Large intestine (tissue), 3 donors: ENCODE measurements at regions not wholly inside any gene's neighbourhood (a gene's known extent, or its start where the extent isn't known, plus 50 kb on each side); places are given as distances from the start of the nearest gene placed in this dataset.

ENCODE experiments used
- DNase-seq, 2 donors: peaks; one replicate each; pipeline versions ENCODE4 v3.0.0 to v3.0.0-alpha.2; 2013
- H3K27ac ChIP-seq: one replicate; pipeline ENCODE4 v1.5.1; 2013; ENCODE audit warnings: low read length
- H3K27me3 ChIP-seq: 2 replicates; pipeline ENCODE4 v1.6.1; 2013; ENCODE audit warnings: low read length; ENCODE audit not compliant: control insufficient read depth, insufficient read depth
- H3K36me3 ChIP-seq: 2 replicates; pipeline ENCODE4 v1.6.1; 2013; ENCODE audit warnings: low read length; ENCODE audit not compliant: control insufficient read depth, insufficient read depth
- H3K4me1 ChIP-seq: one replicate; pipeline ENCODE4 v1.6.1; 2013; ENCODE audit warnings: low read length; ENCODE audit not compliant: control insufficient read depth, insufficient read depth
- H3K4me3 ChIP-seq: one replicate; pipeline ENCODE4 v1.5.1; 2013; ENCODE audit warnings: low read length
- H3K9me3 ChIP-seq: one replicate; pipeline ENCODE4 v1.6.1; 2013; ENCODE audit warnings: mild to moderate bottlenecking, low read depth, low read length, moderate library complexity; ENCODE audit not compliant: control insufficient read depth
- WGBS: methylation state at CpG from one replicate; pipeline ENCODE4 v1.1.5; 2013; ENCODE audit warnings: low lambda C conversion rate; ENCODE audit not compliant: insufficient coverage; 5-methylcytosine and 5-hydroxymethylcytosine counted together

GRCh38 chr13:88107570-88107969, 436.4 kb downstream of the SLITRK5 start:
- Histone ChIP-seq H3K27ac (no peak overlapping the region), H3K9me3 (no peaks in the 10 kb centered on the region), H3K36me3 (no peaks in the 10 kb centered on the region), H3K4me3 (no peak overlapping the region), H3K27me3 (no peaks in the 10 kb centered on the region), H3K4me1 (no peaks in the 10 kb centered on the region)
- DNase-seq: no peak
- 96% methylated on average over 3 of the region's 6 CpGs for WGBS

GRCh38 chr13:88112526-88112925, 441.4 kb downstream of the SLITRK5 start:
- Histone ChIP-seq H3K27me3 (no peaks in the 10 kb centered on the region), H3K4me1 (no peaks in the 10 kb centered on the region), H3K36me3 (no peaks in the 10 kb centered on the region), H3K4me3 (no peak overlapping the region), H3K27ac (no peak overlapping the region), H3K9me3 (no peaks in the 10 kb centered on the region)
- 65% methylated on average over 2 of the region's 3 CpGs for WGBS
- DNase-seq: no peak

GRCh38 chr13:88115976-88116375, 444.8 kb downstream of the SLITRK5 start:
- no peak overlapping the region for H3K27ac ChIP-seq
- no peaks in the 10 kb centered on the region for H3K27me3 ChIP-seq
- H3K4me1 ChIP-seq: no peaks in the 10 kb centered on the region
- no peaks in the 10 kb centered on the region for H3K9me3 ChIP-seq
- no peak overlapping the region for H3K4me3 ChIP-seq
- DNase-seq: no peak
- WGBS: no CpG with 5 or more reads among the region's 2 CpGs
- no peaks in the 10 kb centered on the region for H3K36me3 ChIP-seq

GRCh38 chr13:88118952-88119351, 447.8 kb downstream of the SLITRK5 start:
- no peak for DNase-seq
- H3K27me3 ChIP-seq: no peaks in the 10 kb centered on the region
- WGBS: 71% methylated on average over 1 of the region's 3 CpGs
- H3K27ac ChIP-seq: no peak overlapping the region
- no peaks in the 10 kb centered on the region for H3K4me1 ChIP-seq
- no peaks in the 10 kb centered on the region for H3K36me3 ChIP-seq
- H3K9me3 ChIP-seq: no peaks in the 10 kb centered on the region
- H3K4me3 ChIP-seq: no peak overlapping the region

- Histone ChIP-seq H3K4me1 (no peaks in the 10 kb centered on the region), H3K9me3 (no peaks in the 10 kb centered on the region), H3K27ac (no peak overlapping the region), H3K27me3 (no peaks in the 10 kb centered on the region), H3K36me3 (no peaks in the 10 kb centered on the region), H3K4me3 (no peak overlapping the region)
- DNase-seq: no peak
These were observed 453.0 kb downstream of the SLITRK5 start for GRCh38 chr13:88124142-88124541.

GRCh38 chr13:88125055-88125454, 453.9 kb downstream of the SLITRK5 start:
- Histone ChIP-seq H3K27ac (no peak overlapping the region), H3K4me3 (no peak overlapping the region), H3K4me1 (no peaks in the 10 kb centered on the region), H3K27me3 (no peaks in the 10 kb centered on the region), H3K9me3 (no peaks in the 10 kb centered on the region), H3K36me3 (no peaks in the 10 kb centered on the region)
- no peak for DNase-seq
- WGBS: 90% methylated on average over 2 of the region's 3 CpGs

- no CpG with 5 or more reads among the region's 27 CpGs for WGBS
- no peak for DNase-seq
- H3K27ac ChIP-seq: no peak overlapping the region
- no peaks in the 10 kb centered on the region for H3K27me3 ChIP-seq
- H3K36me3 ChIP-seq: no peaks in the 10 kb centered on the region
- no peak overlapping the region for H3K4me3 ChIP-seq
- peaks cover 9% of the 10 kb centered on the region for H3K9me3 ChIP-seq
- H3K4me1 ChIP-seq: no peaks in the 10 kb centered on the region
These were observed 465.1 kb downstream of the SLITRK5 start for GRCh38 chr13:88136098-88136790.

- Histone ChIP-seq H3K36me3 (no peaks in the 10 kb centered on the region), H3K27ac (no peak overlapping the region), H3K9me3 (peaks cover 3% of the 10 kb centered on the region), H3K27me3 (no peaks in the 10 kb centered on the region), H3K4me1 (no peaks in the 10 kb centered on the region), H3K4me3 (no peak overlapping the region)
- DNase-seq: no peak
- 100% methylated on average over 1 of the region's 3 CpGs for WGBS
These were observed 471.5 kb downstream of the SLITRK5 start for GRCh38 chr13:88142653-88143052.

- H3K27me3 ChIP-seq: no peaks in the 10 kb centered on the region
- DNase-seq: no peak
- H3K36me3 ChIP-seq: no peaks in the 10 kb centered on the region
- peaks cover 3% of the 10 kb centered on the region for H3K9me3 ChIP-seq
- no peaks in the 10 kb centered on the region for H3K4me1 ChIP-seq
- no peak overlapping the region for H3K4me3 ChIP-seq
- no CpG with 5 or more reads among the region's 8 CpGs for WGBS
- no peak overlapping the region for H3K27ac ChIP-seq
These were observed 473.4 kb downstream of the SLITRK5 start for GRCh38 chr13:88144580-88144979.

GRCh38 chr13:88153353-88153752, 482.2 kb downstream of the SLITRK5 start:
- DNase-seq: no peak
- Histone ChIP-seq H3K36me3 (no peaks in the 10 kb centered on the region), H3K27ac (no peak overlapping the region), H3K4me3 (no peak overlapping the region), H3K9me3 (no peaks in the 10 kb centered on the region), H3K4me1 (no peaks in the 10 kb centered on the region), H3K27me3 (no peaks in the 10 kb centered on the region)
- WGBS: 100% methylated on average over 3 of the region's 8 CpGs

GRCh38 chr13:88154001-88154400, 482.8 kb downstream of the SLITRK5 start:
- no peaks in the 10 kb centered on the region for H3K4me1 ChIP-seq
- DNase-seq: no peak
- H3K9me3 ChIP-seq: no peaks in the 10 kb centered on the region
- no peak overlapping the region for H3K4me3 ChIP-seq
- no peak overlapping the region for H3K27ac ChIP-seq
- no peaks in the 10 kb centered on the region for H3K36me3 ChIP-seq
- WGBS: 90% methylated on average over 1 of the region's 2 CpGs
- no peaks in the 10 kb centered on the region for H3K27me3 ChIP-seq
